ENCODE measurements at regions not wholly inside any gene's neighbourhood (a gene's known extent, or its start where the extent isn't known, plus 50 kb on each side); places are given as distances from the start of the nearest gene placed in this dataset.

DNA sequence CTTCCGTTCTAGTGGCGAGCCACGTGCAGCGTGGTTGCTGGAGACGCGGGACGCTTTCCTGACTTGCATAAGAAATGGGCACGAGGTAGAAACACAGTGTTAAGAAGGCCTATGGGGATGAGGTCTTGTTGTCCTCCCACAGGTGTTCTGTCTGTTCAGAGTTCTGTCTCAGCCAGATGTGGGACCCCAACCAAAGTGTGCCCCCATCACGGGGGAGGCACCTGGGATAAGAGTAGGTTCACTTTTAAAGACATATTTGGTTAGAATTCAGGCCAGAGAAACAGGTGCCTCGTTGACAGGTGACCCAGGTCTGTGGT is 56.0 kb upstream of the PITRM1 start:
- Histone ChIP-seq H3K27ac (ENCODE audit: low read depth, low read length, poor library complexity, severe bottlenecking) (no peak overlapping the region), H2AFZ (ENCODE audit: low read length) (no peak overlapping the region), H3K27me3 (ENCODE audit: insufficient read depth, low read length) (no peaks in the 10 kb centered on the region), H3K9ac (ENCODE audit: low read length) (no peak overlapping the region), H3K4me3 (ENCODE audit: low read depth, low read length, poor library complexity, severe bottlenecking) (no peak overlapping the region), H4K20me1 (ENCODE audit: insufficient read depth, low read length) (no peaks in the 10 kb centered on the region), H3K79me2 (ENCODE audit: insufficient read depth, low read length) (no peaks in the 10 kb centered on the region), H3K9me2 (ENCODE audit: low read depth, low read length) (no peaks in the 10 kb centered on the region), H3K4me2 (ENCODE audit: low read length) (no peak overlapping the region), H3F3A (ENCODE audit: insufficient read depth, low read length) (no peaks in the 10 kb centered on the region), H3K4me1 (ENCODE audit: insufficient read depth, low read length, severe bottlenecking) (no peaks in the 10 kb centered on the region), H3K9me3 (ENCODE audit: low read length) (no peaks in the 10 kb centered on the region), H3K36me3 (ENCODE audit: insufficient read depth, low read length) (no peaks in the 10 kb centered on the region)
- TF ChIP-seq, protein P1, sequence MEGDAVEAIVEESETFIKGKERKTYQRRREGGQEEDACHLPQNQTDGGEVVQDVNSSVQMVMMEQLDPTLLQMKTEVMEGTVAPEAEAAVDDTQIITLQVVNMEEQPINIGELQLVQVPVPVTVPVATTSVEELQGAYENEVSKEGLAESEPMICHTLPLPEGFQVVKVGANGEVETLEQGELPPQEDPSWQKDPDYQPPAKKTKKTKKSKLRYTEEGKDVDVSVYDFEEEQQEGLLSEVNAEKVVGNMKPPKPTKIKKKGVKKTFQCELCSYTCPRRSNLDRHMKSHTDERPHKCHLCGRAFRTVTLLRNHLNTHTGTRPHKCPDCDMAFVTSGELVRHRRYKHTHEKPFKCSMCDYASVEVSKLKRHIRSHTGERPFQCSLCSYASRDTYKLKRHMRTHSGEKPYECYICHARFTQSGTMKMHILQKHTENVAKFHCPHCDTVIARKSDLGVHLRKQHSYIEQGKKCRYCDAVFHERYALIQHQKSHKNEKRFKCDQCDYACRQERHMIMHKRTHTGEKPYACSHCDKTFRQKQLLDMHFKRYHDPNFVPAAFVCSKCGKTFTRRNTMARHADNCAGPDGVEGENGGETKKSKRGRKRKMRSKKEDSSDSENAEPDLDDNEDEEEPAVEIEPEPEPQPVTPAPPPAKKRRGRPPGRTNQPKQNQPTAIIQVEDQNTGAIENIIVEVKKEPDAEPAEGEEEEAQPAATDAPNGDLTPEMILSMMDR (IDR thresholded peaks at IDR 0.05; ENCODE audit: low read length) = no peak
- no peak for TF ChIP-seq EZH2 (IDR thresholded peaks at IDR 0.05; ENCODE audit: borderline replicate concordance, low read length)

DNA sequence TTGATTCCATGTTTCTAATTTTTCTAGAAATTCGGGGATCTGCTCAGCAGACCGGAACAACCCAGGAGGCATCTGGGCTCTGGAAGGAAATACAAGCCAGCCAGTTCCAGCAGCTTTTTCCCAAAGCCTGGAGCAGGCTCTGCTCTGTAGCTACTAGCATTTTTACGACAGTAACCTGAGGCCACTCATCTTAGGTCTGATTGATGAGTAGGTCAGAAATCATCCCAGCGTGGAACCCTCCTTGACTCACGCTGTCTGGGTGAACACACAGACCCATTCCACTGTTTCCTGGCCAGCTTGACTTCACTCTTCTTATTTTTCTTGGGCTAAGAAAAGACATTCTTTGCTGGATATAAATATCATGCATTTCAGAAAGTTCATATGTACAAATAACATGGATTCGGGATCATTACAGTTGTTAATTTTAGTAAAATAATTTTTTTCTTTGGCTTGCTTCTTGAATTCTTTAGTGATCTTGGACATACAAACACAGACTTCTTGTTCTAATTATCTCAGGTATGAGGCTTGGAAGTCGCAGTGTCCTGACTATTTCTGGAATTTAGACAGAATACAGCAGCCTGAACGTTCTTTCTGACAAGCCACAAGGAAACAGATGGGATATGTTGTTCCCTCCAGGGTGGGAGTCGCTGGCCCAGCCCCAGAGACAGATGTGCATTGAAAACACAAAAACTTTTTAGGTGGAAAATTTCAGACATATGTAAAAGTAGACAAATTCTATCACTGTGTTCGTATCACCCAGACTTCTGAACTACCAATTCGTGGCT is 54.6 kb upstream of the PITRM1 start:
- no peaks in the 10 kb centered on the region for H3K79me2 ChIP-seq (ENCODE audit: insufficient read depth, low read length)
- no peak overlapping the region for H3K4me2 ChIP-seq (ENCODE audit: low read length)
- no peaks in the 10 kb centered on the region for H3K4me1 ChIP-seq (ENCODE audit: insufficient read depth, low read length, severe bottlenecking)
- H3K9me3 ChIP-seq (ENCODE audit: low read length) = no peaks in the 10 kb centered on the region
- H2AFZ ChIP-seq (ENCODE audit: low read length) = no peak overlapping the region
- no peaks in the 10 kb centered on the region for H3F3A ChIP-seq (ENCODE audit: insufficient read depth, low read length)
- H3K36me3 ChIP-seq (ENCODE audit: insufficient read depth, low read length) = no peaks in the 10 kb centered on the region
- H3K27ac ChIP-seq (ENCODE audit: low read depth, low read length, poor library complexity, severe bottlenecking) = no peak overlapping the region
- H3K9ac ChIP-seq (ENCODE audit: low read length) = no peak overlapping the region
- H3K4me3 ChIP-seq (ENCODE audit: low read depth, low read length, poor library complexity, severe bottlenecking) = no peak overlapping the region
- H3K9me2 ChIP-seq (ENCODE audit: low read depth, low read length) = no peaks in the 10 kb centered on the region
- H4K20me1 ChIP-seq (ENCODE audit: insufficient read depth, low read length) = no peaks in the 10 kb centered on the region
- TF ChIP-seq, protein P1 (IDR thresholded peaks at IDR 0.05; ENCODE audit: low read length) = no peak
- no peaks in the 10 kb centered on the region for H3K27me3 ChIP-seq (ENCODE audit: insufficient read depth, low read length)

DNA sequence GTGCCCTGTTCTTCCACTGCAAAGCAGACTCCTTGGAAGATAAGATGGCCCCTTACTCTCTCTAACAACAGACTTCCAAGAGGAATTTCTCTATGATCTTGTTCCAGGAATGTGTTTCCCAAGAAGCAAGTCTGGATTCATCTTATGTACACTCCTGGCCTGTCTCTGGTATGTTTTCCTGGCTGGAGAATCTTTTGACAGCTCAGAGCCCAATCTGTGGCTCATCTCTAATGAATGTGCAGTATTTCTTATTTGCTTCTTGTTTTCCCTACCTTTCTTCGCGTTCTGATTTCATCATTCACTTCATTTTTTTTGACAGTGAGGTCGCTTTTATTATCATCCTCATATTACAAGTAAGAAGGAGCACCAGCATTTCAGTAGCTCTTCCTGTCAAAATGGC is 53.0 kb upstream of the PITRM1 start:
- H3K36me3 ChIP-seq (ENCODE audit: insufficient read depth, low read length) = no peaks in the 10 kb centered on the region
- H3K4me1 ChIP-seq (ENCODE audit: insufficient read depth, low read length, severe bottlenecking) = no peaks in the 10 kb centered on the region
- no peaks in the 10 kb centered on the region for H3K27me3 ChIP-seq (ENCODE audit: insufficient read depth, low read length)
- H3K27ac ChIP-seq (ENCODE audit: low read depth, low read length, poor library complexity, severe bottlenecking) = no peak overlapping the region
- H3F3A ChIP-seq (ENCODE audit: insufficient read depth, low read length) = no peaks in the 10 kb centered on the region
- H3K9ac ChIP-seq (ENCODE audit: low read length) = no peak overlapping the region
- H3K4me2 ChIP-seq (ENCODE audit: low read length) = no peak overlapping the region
- no peak overlapping the region for H2AFZ ChIP-seq (ENCODE audit: low read length)
- H3K79me2 ChIP-seq (ENCODE audit: insufficient read depth, low read length) = no peaks in the 10 kb centered on the region
- H4K20me1 ChIP-seq (ENCODE audit: insufficient read depth, low read length) = no peaks in the 10 kb centered on the region
- TF ChIP-seq, protein P1 (IDR thresholded peaks at IDR 0.05; ENCODE audit: low read length) = no peak
- no peak for TF ChIP-seq EZH2 (IDR thresholded peaks at IDR 0.05; ENCODE audit: borderline replicate concordance, low read length)
- no peaks in the 10 kb centered on the region for H3K9me3 ChIP-seq (ENCODE audit: low read length)
- no peak overlapping the region for H3K4me3 ChIP-seq (ENCODE audit: low read depth, low read length, poor library complexity, severe bottlenecking)
- H3K9me2 ChIP-seq (ENCODE audit: low read depth, low read length) = no peaks in the 10 kb centered on the region
